ENCODE measurements at regions not wholly inside any gene's neighbourhood (a gene's known extent, or its start where the extent isn't known, plus 50 kb on each side); places are given as distances from the start of the nearest gene placed in this dataset.

GRCh38 chr11:128271401-128271800 is 316.0 kb downstream of the ETS1 start:
- TF ChIP-seq CTCF (conservative IDR thresholded peaks at IDR 0.05; ENCODE audit: low read length) (no peak), EZH2phosphoT487 (IDR thresholded peaks at IDR 0.05; ENCODE audit: borderline replicate concordance) (no peak)
- Histone ChIP-seq H3K4me3 (ENCODE audit: low read length, poor library complexity, severe bottlenecking) (no peak overlapping the region), H4K20me1 (ENCODE audit: insufficient read depth, low read length, poor library complexity, severe bottlenecking) (no peaks in the 10 kb centered on the region), H3K9ac (ENCODE audit: low read depth, low read length, poor library complexity, severe bottlenecking) (no peak overlapping the region), H3F3A (ENCODE audit: low read depth) (no peaks in the 10 kb centered on the region), H3K79me2 (ENCODE audit: insufficient read depth, low read length) (no peaks in the 10 kb centered on the region), H3K27me3 (ENCODE audit: insufficient read depth, low read length, poor library complexity, severe bottlenecking) (no peaks in the 10 kb centered on the region), H2AFZ (ENCODE audit: low read length) (peak overlapping the region; percentile 3; the same call in 1 of the 2 replicates), H3K9me2 (replicated peaks; ENCODE audit: low read depth, low read length) (no peaks in the 10 kb centered on the region), H3K4me2 (ENCODE audit: low read depth, low read length, poor library complexity, severe bottlenecking) (peak overlapping the region; percentile 18), H3K4me1 (ENCODE audit: insufficient read depth, low read length, poor library complexity, severe bottlenecking) (peaks cover 36% of the 10 kb centered on the region), H3K36me3 (ENCODE audit: insufficient read depth, low read length) (no peaks in the 10 kb centered on the region), H3K9me3 (ENCODE audit: insufficient read depth, low read depth, low read length) (no peaks in the 10 kb centered on the region)

- Histone ChIP-seq H3K36me3 (ENCODE audit: insufficient read depth, low read length) (no peaks in the 10 kb centered on the region), H3K79me2 (ENCODE audit: insufficient read depth, low read length) (no peaks in the 10 kb centered on the region), H3K4me1 (ENCODE audit: insufficient read depth, low read length, poor library complexity, severe bottlenecking) (peaks cover 27% of the 10 kb centered on the region), H4K20me1 (ENCODE audit: insufficient read depth, low read length, poor library complexity, severe bottlenecking) (no peaks in the 10 kb centered on the region), H3K27me3 (ENCODE audit: insufficient read depth, low read length, poor library complexity, severe bottlenecking) (no peaks in the 10 kb centered on the region), H3F3A (ENCODE audit: low read depth) (0 out of 2 replicates have a peak, but pooled peaks cover 3% of the 10 kb centered on the region), H2AFZ (ENCODE audit: low read length) (no peak overlapping the region), H3K4me2 (ENCODE audit: low read depth, low read length, poor library complexity, severe bottlenecking) (no peak overlapping the region), H3K9ac (ENCODE audit: low read depth, low read length, poor library complexity, severe bottlenecking) (no peak overlapping the region), H3K9me3 (ENCODE audit: insufficient read depth, low read depth, low read length) (no peaks in the 10 kb centered on the region), H3K9me2 (replicated peaks; ENCODE audit: low read depth, low read length) (no peaks in the 10 kb centered on the region), H3K4me3 (ENCODE audit: low read length, poor library complexity, severe bottlenecking) (no peak overlapping the region)
- TF ChIP-seq EZH2phosphoT487 (IDR thresholded peaks at IDR 0.05; ENCODE audit: borderline replicate concordance) = no peak
- TF ChIP-seq CTCF (conservative IDR thresholded peaks at IDR 0.05; ENCODE audit: low read length) = no peak
Observed at GRCh38 chr11:128269466-128269865, 317.9 kb downstream of the ETS1 start.

- Histone ChIP-seq H2AFZ (ENCODE audit: low read length) (no peak overlapping the region), H4K20me1 (ENCODE audit: insufficient read depth, low read length, poor library complexity, severe bottlenecking) (no peaks in the 10 kb centered on the region), H3K4me3 (ENCODE audit: low read length, poor library complexity, severe bottlenecking) (no peak overlapping the region), H3K27me3 (ENCODE audit: insufficient read depth, low read length, poor library complexity, severe bottlenecking) (no peaks in the 10 kb centered on the region), H3K9ac (ENCODE audit: low read depth, low read length, poor library complexity, severe bottlenecking) (no peak overlapping the region), H3K4me2 (ENCODE audit: low read depth, low read length, poor library complexity, severe bottlenecking) (no peak overlapping the region), H3K9me2 (replicated peaks; ENCODE audit: low read depth, low read length) (no peaks in the 10 kb centered on the region), H3K79me2 (ENCODE audit: insufficient read depth, low read length) (no peaks in the 10 kb centered on the region), H3F3A (ENCODE audit: low read depth) (0 out of 2 replicates have a peak, but pooled peaks cover 4% of the 10 kb centered on the region), H3K4me1 (ENCODE audit: insufficient read depth, low read length, poor library complexity, severe bottlenecking) (peaks cover 22% of the 10 kb centered on the region), H3K36me3 (ENCODE audit: insufficient read depth, low read length) (no peaks in the 10 kb centered on the region), H3K9me3 (ENCODE audit: insufficient read depth, low read depth, low read length) (no peaks in the 10 kb centered on the region)
- TF ChIP-seq CTCF (conservative IDR thresholded peaks at IDR 0.05; ENCODE audit: low read length) = no peak
- TF ChIP-seq EZH2phosphoT487 (IDR thresholded peaks at IDR 0.05; ENCODE audit: borderline replicate concordance) = no peak
Observed at GRCh38 chr11:128266893-128267292, 320.5 kb downstream of the ETS1 start.
